Calu3 (cell line): ENCODE measurements at regions not wholly inside any gene's neighbourhood (a gene's known extent, or its start where the extent isn't known, plus 50 kb on each side); places are given as distances from the start of the nearest gene placed in this dataset.

Source experiments
- BruUV-seq: library from RNA; stranded (reverse); fragments of 400-500 nt; replicated peaks from 2 replicates; lab custom pipeline; 2021; lab: Mats Ljungman, UMichigan
- CTCF ChIA-PET: fragments of 300-600 bp; sonication (Branson Sonifier 250); formaldehyde crosslinking; loops from one replicate; lab custom pipeline; 2022; ENCODE audit warnings: antibody characterized with exemption; lab: Charles Lee
- DNase-seq: peaks from one replicate; pipeline ENCODE4 v3.0.0; 2022
- H3K27ac Mint-ChIP-seq: one replicate; pipeline ENCODE4 v1.8.0; 2022; ENCODE audit warnings: mixed read lengths; ENCODE audit not compliant: unreplicated experiment
- H3K27me3 Mint-ChIP-seq: one replicate; pipeline ENCODE4 v1.8.0; 2022; ENCODE audit warnings: mixed read lengths; ENCODE audit not compliant: unreplicated experiment
- H3K36me3 Mint-ChIP-seq: one replicate; pipeline ENCODE4 v1.8.0; 2022; ENCODE audit warnings: mild to moderate bottlenecking, moderate library complexity, mixed read lengths; ENCODE audit not compliant: insufficient read depth, unreplicated experiment
- H3K4me1 Mint-ChIP-seq: one replicate; pipeline ENCODE4 v1.8.0; 2022; ENCODE audit warnings: mild to moderate bottlenecking, low read depth, mixed read lengths; ENCODE audit not compliant: unreplicated experiment
- H3K4me3 Mint-ChIP-seq: one replicate; pipeline ENCODE4 v1.8.0; 2022; ENCODE audit warnings: mild to moderate bottlenecking, low read depth, moderate library complexity, mixed read lengths; ENCODE audit not compliant: unreplicated experiment
- H3K9me3 Mint-ChIP-seq: one replicate; pipeline ENCODE4 v1.8.0; 2022; ENCODE audit warnings: low read depth, mixed read lengths; ENCODE audit not compliant: unreplicated experiment
- intact Hi-C: fragments of 100-400 bp; cut with micrococcal nuclease; formaldehyde crosslinking; loops from one replicate; pipeline ENCODE4 v1.10.0; 2022; ENCODE audit not compliant: unreplicated experiment
- TF ChIP-seq, protein P1 (sequence below): fragments of 200-600 bp; IDR thresholded peaks from one replicate; pipeline ENCODE4 v1.8.0; 2022; ENCODE audit warnings: antibody characterized with exemption; ENCODE audit not compliant: unreplicated experiment

- no TSS peak for BruUV-seq
- Mint-ChIP-seq H3K27me3 (peaks cover 27% of the 10 kb centered on the region), H3K36me3 (no peaks in the 10 kb centered on the region), H3K9me3 (peaks cover 3% of the 10 kb centered on the region), H3K4me3 (no peak overlapping the region), H3K27ac (no peak overlapping the region), H3K4me1 (no peaks in the 10 kb centered on the region)
- TF ChIP-seq, protein P1, sequence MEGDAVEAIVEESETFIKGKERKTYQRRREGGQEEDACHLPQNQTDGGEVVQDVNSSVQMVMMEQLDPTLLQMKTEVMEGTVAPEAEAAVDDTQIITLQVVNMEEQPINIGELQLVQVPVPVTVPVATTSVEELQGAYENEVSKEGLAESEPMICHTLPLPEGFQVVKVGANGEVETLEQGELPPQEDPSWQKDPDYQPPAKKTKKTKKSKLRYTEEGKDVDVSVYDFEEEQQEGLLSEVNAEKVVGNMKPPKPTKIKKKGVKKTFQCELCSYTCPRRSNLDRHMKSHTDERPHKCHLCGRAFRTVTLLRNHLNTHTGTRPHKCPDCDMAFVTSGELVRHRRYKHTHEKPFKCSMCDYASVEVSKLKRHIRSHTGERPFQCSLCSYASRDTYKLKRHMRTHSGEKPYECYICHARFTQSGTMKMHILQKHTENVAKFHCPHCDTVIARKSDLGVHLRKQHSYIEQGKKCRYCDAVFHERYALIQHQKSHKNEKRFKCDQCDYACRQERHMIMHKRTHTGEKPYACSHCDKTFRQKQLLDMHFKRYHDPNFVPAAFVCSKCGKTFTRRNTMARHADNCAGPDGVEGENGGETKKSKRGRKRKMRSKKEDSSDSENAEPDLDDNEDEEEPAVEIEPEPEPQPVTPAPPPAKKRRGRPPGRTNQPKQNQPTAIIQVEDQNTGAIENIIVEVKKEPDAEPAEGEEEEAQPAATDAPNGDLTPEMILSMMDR = no peak
- CTCF ChIA-PET = no interaction called here
- no peak for DNase-seq
- intact Hi-C loops = no loop called here
These were observed 373.1 kb downstream of the TMEM114 start for GRCh38 chr16:8217201-8217600.

DNA sequence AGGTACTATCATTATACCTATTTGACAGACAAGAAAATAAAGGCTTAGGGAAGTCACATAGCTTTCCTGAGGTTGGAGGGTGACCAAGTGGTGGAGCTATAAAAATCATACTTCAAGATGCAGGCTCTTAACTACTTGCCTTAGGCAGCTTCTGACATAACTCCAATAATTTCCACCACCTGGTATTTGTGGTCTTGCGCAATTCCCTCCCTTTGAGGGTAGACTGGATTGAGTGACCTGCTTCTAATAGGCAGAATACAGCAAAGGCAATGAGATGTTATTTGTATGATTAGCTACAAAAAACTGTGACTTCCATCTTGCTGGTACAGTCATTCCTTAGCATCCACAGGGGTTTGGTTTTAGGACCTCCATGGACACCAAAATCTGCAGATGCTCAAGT is 385.5 kb downstream of the TMEM114 start:
- TF ChIP-seq, protein P1 = no peak
- peaks cover 5% of the 10 kb centered on the region for H3K9me3 Mint-ChIP-seq
- H3K27me3 Mint-ChIP-seq = no peaks in the 10 kb centered on the region
- H3K36me3 Mint-ChIP-seq = no peaks in the 10 kb centered on the region
- intact Hi-C loops = no loop called here
- CTCF ChIA-PET = no interaction called here
- no peak overlapping the region for H3K27ac Mint-ChIP-seq
- no peaks in the 10 kb centered on the region for H3K4me1 Mint-ChIP-seq
- H3K4me3 Mint-ChIP-seq = no peak overlapping the region
- DNase-seq = no peak
- BruUV-seq = no TSS peak

GRCh38 chr16:8204096-8204495 is 386.2 kb downstream of the TMEM114 start:
- intact Hi-C loops = no loop called here
- DNase-seq = no peak
- no peaks in the 10 kb centered on the region for H3K36me3 Mint-ChIP-seq
- H3K4me1 Mint-ChIP-seq = no peaks in the 10 kb centered on the region
- no peak overlapping the region for H3K4me3 Mint-ChIP-seq
- TF ChIP-seq, protein P1 = no peak
- no peak overlapping the region for H3K27ac Mint-ChIP-seq
- no peaks in the 10 kb centered on the region for H3K27me3 Mint-ChIP-seq
- H3K9me3 Mint-ChIP-seq = peaks cover 5% of the 10 kb centered on the region
- CTCF ChIA-PET = no interaction called here
- BruUV-seq = no TSS peak

- TF ChIP-seq, protein P1 = no peak
- H3K27me3 Mint-ChIP-seq = no peaks in the 10 kb centered on the region
- no peak overlapping the region for H3K27ac Mint-ChIP-seq
- intact Hi-C loops = no loop called here
- peaks cover 5% of the 10 kb centered on the region for H3K9me3 Mint-ChIP-seq
- H3K4me3 Mint-ChIP-seq = no peak overlapping the region
- BruUV-seq = no TSS peak
- no peak for DNase-seq
- CTCF ChIA-PET = no interaction called here
- H3K4me1 Mint-ChIP-seq = no peaks in the 10 kb centered on the region
- H3K36me3 Mint-ChIP-seq = no peaks in the 10 kb centered on the region
These were observed 387.2 kb downstream of the TMEM114 start for GRCh38 chr16:8203101-8203500.
